GM21515 (cell line): ENCODE measurements at regions not wholly inside any gene's neighbourhood (a gene's known extent, or its start where the extent isn't known, plus 50 kb on each side); places are given as distances from the start of the nearest gene placed in this dataset.

Experiments used
- ATAC-seq: cut with Tn5 transposase; IDR thresholded peaks from one replicate; pipeline ENCODE4 v1.9.1; 2021; ENCODE audit not compliant: unreplicated experiment

DNA sequence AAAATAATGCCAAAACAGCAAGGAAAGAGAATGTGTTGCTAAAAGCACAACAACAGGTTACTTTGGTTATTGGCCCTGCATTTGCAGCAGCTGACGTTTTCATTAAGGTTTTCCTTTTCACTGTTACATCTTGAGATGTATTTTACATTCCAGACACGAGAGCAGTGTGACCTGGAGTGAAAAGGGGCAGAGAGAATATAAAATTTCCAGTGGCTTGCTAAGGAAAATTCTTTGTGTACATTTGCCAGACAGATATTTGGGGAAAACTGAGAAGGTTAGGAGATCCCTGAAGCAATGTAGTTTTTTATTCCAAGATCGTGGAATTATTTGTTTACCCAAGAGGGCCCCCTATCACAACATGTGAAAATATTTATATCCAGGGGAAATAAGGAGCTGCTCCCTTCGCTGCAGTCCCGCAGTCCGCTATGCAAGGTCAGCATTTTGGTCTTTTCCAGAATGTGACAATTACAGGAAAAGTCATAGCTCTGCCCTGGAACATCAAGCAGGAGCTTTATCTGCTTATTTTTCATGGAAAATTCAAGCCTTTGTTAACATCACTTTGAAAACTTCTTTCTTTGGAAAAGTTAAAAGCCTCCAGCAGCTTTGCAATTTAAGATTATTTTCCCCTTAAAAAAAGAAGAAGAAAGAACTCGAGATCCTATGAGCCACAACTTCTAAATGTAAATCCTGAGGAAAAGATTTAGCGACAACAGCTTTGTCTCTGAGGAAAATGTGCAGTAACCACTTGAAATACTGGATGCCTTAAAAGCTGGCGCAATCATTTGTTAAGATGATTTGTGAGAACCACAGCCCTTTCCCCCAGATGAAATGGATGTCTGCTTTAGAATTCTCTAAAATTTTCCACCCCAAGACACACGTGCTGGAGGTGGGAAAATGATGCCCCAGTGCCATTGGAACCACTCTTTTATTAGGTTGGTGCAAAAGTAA lies 256.4 kb upstream of the TPM1 start:
- no peak for ATAC-seq

DNA sequence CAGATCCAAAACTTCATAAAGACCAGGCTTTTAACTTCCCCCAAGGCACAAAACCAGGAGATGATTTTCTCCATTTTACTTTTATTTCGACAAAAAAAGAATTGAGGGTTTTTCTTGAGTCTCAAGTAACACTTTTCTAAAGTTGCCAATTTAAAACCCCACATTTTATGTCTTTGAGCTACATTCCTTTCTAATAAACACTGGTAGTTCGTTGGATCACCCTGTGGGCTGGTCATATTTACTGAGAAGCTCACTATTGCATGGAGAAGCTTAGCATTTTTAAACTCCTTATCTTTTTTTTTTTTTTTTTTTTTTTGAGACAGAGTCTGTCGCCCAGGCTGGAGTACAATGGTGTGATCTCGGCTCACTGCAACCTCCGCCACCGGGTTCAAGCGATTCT lies 255.1 kb upstream of the TPM1 start:
- ATAC-seq, result no peak

DNA sequence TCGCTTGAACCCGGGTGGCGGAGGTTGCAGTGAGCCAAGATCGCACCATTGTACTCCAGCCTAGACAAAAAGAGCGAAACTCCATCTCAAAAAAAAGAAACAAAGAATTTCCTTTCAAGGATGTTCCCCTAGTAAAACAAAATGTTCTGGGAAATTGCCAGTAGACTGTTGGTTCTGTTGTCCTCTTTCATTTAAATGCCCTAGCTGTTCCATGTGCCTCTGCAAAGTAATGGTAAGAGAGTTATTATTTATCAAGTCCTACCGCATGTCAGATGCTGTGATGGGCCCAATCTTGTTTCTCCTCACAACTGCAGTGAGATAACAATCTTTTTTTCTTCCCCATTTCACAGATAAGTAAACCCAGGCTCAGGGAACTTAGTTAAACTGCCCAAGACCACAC lies 254.3 kb upstream of the TPM1 start:
- ATAC-seq, result no peak

DNA sequence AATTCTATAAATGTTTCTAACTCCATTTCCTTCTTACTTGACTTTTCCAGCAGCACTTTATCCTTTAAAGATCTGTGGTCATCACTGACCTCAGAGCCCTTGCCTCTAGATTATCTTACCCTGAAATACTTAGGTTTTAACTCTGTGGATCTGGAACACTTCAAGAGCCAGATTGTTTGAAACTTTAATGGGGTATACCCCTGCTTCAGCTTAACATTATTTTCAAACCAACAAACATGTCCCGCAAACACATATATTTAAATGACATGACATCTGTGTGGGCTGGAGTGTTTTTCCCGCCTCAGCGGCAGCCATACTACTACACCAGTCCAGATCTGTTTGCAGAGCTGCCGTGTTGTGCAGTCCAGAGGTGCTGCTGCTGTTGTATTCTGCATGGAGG lies 252.0 kb upstream of the TPM1 start:
- no peak for ATAC-seq

DNA sequence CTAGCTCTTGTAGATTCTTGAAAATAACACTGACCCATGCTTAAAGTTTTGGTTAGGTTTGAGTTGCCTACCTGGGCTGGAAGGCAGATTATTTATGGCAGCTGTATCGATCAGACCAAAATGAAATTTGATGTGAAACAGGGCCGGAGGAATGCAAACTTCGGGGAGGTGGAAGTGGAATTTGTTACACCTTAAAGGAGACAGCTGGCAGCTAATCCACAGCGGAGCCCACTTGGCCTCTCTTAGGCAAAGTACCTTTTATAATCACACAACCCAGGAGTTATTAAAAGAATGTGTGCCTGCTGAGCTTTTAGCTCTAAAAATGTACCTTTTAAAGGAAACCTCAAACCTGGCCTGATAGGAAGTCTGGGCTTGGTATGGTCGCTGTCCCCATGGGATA lies 250.9 kb upstream of the TPM1 start:
- no peak for ATAC-seq

DNA sequence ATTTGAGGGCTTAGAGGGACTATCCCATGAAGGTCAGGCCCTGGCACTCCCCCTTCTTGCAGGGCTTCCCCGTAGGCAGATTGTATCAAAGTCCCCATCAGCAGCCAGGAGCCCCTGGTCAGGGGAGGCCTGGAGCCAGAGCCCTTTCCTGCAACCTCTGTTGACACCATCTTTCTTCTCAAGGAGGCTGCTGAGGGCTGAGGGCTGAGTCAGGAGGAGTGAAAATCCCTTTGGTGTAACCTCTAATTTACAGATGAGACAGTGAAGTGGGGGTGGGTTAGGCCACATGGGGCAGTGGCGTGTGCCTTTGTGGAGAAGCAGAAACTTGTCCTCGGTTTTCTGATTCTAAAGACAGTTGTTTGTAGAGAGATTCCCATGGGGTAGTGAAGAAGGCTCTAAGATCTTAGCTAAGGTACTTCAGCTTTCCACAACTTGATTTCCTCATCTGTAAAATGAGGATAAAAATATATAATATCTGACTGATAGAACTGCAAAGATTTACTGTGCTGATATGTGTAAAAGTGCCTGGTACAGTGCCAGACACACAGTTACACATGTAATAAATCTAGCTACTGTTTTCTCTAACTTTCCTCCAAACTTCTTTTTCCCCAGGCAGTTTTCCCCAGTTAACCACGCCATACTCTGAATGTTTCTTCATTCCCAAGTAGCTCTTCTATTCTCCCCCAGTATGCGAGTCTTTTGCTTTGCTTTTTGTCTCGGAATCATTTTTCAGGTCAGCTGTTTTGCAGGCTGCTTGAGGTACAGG lies 249.4 kb upstream of the TPM1 start:
- no peak for ATAC-seq

DNA sequence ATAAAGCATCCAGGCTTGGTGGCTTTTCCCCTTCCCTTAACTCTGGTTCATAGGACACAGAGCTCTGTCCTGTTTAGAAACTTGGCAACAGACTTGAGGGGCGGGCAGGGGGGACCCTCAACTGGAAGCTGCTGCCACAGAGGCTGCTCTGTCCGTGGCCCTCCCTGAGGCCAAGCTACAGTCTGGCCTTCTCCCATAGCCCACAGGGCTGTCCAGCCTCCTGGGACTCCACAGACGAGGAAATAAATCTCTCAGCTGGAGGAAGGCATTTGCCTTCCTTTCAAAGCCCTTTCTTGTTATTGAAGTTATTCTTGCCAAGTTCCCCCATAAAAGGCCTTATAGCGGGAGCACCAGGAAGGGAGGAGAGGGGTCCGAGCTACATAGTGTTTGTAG lies 248.8 kb upstream of the TPM1 start:
- ATAC-seq, result no peak

DNA sequence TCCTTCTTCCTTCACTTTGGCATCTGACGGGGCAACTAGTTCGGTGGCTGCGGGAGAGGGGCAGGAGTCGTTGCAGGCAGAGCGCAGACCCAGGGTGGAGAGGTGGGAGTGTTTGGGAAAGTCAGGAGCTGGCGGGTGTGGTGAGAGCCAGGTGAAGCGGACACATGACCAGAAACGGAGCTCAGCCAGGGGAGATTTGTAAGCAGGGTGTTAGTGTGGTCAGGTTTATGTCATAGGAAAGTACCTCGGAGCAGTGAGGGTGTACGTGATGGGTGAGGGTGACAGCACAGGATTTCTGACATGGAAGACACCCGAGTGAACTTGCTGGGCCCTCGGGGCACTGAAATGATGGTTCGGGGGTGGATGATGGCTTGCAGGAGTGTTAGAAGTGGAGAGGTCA lies 247.4 kb upstream of the TPM1 start:
- ATAC-seq, result no peak

DNA sequence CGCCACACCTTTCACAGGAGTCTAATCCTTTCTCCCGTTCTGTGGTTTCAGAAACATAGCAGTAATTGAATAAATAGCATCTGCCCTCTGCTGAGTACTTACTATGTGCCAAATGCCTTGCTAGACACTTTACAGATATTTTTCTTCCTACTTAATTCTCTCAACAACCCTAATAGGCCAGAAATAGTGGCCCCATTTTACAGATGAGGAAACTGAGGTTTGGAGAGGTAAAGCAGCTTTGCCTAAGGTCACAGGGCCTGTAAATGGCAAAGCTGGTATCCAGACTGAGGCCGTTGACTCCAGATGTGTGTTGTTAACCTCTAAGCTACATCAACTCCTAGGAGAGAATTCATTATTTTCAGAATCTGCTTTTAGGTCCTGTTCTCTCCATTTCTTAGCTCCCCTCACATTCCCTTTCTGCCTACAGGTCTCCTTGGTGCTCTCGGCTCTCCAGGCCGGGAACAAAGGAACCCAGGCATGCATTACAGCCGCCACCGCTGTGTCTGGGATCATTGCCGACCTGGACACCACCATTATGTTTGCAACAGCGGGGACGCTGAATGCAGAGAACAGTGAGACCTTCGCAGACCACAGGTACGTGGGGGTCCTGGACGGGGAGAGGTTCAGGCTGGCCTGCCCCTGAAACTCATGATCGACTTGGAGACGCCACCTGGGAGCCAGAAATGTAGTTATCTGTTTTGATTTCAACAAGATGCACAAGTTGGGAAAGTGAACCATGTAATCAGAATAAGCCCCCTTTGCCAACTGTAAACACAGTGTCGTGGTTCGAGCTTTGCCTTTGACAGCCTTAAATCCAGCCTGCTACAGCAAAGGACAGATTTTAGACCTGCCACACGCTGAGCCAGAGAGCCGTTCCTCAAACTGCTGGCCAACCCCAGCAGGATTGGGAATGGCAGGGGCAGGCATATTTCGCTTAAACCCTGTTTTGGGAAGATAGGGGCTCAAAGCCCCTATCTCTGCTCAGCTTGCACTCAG lies 246.5 kb upstream of the TPM1 start:
- ATAC-seq, result no peak

DNA sequence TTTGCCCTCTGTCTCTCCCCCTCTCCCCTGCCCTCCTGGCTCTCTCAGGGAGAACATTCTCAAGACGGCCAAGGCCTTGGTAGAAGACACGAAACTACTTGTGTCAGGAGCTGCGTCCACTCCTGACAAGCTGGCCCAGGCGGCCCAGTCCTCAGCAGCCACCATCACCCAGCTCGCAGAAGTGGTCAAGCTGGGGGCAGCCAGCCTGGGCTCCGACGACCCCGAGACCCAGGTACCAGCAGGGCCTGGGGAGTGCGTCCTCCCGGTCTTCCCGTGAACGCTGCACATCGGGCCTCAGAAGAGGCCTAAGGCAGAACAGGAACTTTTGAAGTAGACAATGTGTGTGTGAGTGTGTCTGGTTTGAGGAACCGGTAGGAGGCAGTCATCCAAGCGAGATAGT lies 245.4 kb upstream of the TPM1 start:
- no peak for ATAC-seq

DNA sequence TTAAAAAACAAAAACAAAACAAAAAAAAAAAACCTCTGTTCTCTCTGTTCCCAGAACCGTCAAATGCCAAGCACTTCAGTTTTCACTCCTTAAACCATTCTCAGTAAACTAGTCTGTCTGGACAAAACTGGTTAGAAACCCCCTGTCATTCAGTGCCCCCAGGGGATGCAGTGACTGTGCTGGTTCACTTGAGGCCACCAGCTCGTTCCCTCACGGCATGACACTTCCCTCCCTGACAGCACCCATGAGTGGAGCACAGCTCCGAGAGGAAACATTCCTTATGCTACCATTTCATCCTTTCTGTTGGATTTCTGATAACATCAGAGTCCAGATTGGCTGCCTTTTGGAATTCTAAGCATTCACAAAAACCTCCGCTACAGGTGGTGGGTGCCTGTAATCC lies 244.0 kb upstream of the TPM1 start:
- ATAC-seq, result no peak

DNA sequence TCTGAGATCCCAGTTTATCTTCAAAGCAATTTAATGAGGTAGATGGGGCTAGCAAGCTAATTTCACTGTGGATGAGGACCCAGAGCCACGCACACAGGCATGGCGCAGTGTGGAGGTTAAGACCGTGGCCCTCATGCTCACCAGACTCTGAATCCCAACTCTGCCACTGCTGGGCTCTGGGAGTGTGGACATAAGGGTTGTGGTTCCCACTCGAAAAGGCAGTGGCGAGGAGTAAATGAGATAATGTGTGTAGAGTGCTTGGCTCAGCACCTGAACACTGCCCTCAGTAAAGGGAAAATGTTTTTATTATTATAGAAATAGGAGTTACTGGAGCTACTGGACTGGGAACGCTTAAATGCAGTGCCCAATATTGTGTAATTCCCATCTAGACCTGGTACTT lies 243.5 kb upstream of the TPM1 start:
- ATAC-seq, result no peak

DNA sequence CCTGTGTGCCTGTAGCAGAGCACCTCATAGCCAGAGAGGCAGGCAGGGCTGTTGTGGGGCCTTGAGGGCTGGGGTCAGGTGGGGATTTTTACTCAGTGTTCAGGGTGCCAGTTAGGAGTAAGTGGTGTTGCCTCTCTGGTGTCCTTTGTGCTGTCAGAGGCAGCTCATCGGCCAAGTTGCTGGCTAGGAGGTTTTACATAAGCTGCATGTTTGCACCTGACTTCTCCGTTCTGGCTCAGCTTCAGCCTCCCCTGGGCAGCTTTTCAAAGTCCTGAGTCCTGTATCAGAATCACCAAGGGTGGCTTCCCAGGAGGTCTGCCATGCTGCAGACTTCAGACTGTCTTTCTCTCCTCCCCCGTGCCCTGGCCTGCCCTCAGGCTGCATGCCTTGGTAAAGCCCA lies 242.6 kb upstream of the TPM1 start:
- no peak for ATAC-seq

DNA sequence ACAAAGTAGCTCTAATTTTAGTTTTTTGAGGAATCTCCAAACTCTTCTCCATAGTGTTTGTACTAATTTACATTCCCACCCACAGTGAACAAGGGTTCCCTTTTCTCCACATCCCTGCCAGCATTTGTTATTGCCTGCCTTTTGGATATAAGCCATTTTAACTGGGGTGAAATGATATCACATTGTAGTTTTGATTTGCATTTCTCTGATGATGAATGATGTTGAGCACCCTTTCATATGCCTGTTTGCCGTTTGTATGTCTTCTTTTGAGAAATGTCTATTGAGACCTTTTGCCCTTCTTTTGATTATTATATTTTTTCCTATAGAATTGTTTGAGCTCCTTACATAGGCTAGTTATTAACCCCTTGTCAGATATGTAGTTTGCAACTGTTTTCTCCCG lies 239.9 kb upstream of the TPM1 start:
- ATAC-seq, result no peak

DNA sequence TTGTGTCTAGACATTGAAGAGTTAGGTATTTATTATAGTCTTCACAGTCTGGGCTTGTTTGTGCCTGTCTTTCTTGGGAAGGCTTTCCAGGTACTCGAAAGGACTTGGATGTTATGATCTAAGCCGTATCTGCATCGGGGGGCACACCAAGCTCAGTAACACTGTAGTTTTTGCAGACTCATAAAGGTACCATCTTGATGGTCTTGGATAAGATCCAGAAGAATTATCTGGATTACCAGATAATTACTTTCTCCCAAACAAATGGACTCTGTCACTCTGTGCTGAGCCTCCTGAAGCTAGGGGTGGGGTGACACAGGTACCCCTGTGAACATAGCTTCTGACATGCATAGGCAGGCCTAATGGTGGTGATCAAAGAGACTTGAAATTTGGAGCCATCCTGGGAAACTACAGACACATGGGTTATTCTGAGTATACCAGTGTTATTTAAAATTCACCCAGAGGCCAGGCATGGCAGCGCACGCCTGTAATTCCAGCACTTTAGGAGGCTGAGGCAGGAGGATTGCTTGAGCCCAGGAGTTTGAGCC lies 238.6 kb upstream of the TPM1 start:
- ATAC-seq, result no peak

DNA sequence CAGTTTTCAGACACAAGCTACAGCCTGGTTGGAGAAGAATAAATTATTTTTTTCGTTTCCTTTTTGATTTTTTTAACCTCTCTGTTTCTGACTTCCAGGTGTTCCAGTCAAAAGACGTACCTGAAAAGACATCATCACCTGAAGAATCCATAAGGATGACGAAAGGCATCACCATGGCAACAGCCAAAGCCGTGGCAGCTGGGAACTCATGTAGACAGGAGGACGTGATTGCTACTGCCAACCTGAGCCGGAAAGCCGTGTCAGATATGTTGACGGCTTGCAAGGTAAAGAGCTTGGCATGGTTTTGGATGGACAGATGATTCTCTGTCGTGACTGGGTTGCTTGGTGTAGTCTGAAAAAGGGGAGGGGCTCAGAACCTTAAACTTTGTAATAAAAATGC lies 237.0 kb upstream of the TPM1 start:
- no peak for ATAC-seq

DNA sequence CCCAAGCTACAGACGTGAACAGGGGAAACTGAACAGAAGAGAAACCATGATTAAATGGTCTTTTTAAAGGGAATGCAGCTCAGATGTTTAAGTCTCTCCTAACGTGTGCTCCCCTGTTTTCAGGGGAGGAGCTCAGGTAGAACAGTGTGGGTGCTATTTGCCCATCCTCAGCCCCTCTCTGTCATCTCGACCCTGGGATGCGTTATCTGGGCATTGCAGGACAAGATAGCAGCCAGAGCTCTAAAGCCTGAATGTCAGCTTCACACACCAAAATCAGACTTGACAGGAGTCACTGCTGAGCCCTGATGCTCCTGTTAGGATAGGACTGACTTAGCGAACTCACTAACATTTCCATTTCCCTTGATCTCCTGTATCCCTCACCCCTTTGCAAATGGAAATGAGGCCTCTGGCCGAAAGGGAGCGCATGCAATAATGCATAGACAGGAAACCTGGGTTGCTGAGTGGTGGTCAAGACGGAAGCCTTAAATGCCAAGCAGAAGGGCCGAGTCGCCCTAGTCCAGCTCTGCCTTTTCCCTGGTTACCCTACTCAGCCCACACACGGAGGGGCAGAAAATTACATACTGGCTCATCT lies 234.9 kb upstream of the TPM1 start:
- ATAC-seq, result no peak

DNA sequence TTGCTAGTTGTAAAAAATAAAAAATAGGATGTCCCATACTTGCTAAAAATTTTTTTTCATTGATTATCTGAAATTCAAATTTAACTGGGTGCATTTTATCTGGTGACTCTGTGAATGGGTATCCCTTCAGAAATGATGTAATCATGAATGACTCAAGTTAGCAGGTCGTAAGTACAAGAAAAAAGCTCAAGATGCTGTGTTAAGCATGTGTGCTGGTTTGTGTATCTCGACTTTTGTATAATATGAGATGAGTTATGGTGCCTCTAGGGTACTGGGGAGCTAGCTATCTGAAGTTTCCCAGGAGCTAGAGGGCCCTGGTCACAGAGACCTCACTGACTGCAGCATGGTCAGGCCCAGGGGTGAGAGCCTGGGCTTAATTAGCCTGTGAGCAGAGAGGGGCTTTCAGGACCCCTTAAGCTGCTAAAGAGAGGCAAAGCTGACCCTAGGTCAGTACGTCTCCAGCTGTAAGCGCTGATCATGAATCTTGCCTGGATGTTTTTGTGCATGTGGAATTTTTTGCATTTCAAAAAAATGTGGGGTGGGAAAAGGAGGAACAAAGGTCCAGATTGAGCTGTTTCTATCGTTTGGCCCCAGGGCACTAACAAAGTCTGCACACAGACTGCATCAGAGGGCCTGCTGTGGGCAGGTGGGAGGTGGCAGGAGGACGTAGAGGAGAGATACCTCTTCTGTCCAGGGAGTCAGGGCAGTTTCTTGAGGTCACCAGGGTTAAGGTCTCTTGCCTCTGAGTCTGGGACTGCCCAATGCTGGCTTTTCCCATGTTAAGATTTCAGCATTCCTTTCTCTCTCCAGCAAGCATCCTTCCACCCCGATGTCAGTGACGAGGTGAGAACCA lies 233.2 kb upstream of the TPM1 start:
- ATAC-seq, result no peak

DNA sequence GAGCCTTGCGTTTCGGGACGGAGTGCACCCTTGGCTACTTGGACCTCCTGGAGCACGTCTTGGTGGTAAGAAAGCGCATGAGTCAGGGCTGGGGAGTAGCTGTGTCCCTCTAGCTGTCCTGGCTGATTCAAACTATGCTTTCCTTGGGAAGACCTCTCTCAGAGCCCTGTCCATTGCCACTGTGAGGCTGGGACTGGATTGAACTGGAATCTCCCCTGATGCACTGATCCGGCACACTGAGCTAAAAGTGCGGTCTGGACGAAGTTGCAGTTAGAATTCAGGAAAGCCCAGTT lies 232.6 kb upstream of the TPM1 start:
- no peak for ATAC-seq

DNA sequence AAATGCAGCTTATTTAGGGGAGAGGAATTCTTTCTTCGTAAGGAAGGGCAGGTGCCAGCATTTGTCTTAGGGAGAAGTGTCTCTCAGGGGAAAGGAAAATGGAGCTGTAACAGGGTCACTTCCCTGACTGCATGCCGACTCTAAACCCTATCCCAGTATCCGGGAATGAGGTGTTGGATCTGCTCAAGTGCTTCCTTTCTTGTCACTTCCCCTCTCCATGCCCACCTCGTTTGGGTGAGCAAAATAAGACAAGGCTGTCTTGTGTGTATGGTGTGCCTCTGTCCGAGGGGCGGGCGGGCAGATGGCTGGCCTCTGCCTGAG lies 230.1 kb upstream of the TPM1 start:
- no peak for ATAC-seq
